ENCODE measurements at regions not wholly inside any gene's neighbourhood (a gene's known extent, or its start where the extent isn't known, plus 50 kb on each side); places are given as distances from the start of the nearest gene placed in this dataset.

- DNase-seq, result no peak
Observed at GRCh38 chr13:106755542-106755941, 187.6 kb upstream of the ARGLU1 start.

DNA sequence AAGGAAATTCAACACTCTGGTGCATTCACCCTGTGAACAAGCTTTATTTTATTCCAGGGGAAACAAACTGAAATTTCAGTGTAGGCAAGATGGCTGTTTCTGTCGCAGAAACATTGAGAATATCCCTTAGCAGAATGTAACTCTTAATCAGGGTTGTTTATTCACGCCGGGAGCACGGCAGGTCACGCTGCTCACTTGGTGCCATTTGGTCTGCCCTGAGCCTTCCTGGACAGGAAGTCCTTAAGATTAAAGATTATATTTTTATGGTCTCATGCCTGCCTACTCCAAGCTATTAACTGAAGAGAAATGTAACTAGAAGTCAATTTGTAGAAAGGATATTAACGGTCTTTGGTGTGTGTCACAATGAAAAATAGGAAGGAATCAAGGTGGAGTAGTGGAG is 185.3 kb upstream of the ARGLU1 start:
- DNase-seq, result no peak

- no peak for DNase-seq
Observed at GRCh38 chr13:106752584-106753170, 184.7 kb upstream of the ARGLU1 start.

DNA sequence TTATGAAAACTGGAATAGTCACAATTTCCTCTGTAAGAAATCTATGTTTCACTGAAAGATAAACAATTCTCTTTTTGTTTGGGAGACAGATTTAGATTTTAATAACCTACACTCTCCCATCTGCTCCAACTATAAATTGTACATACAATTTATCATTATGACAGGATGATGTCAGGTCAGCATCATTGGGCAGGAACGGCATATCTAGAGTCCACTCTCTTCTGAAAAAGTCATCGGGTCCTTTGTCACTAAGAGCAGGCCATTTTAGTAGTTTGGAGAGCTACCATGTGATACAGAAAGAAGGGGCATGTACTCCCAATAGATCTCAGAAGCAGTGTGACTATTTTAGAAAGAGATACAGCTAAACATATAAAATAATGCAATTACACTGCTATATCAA is 180.8 kb upstream of the ARGLU1 start:
- DNase-seq, result no peak

GRCh38 chr13:106744516-106744915 is 176.6 kb upstream of the ARGLU1 start:
- DNase-seq, result no peak

DNA sequence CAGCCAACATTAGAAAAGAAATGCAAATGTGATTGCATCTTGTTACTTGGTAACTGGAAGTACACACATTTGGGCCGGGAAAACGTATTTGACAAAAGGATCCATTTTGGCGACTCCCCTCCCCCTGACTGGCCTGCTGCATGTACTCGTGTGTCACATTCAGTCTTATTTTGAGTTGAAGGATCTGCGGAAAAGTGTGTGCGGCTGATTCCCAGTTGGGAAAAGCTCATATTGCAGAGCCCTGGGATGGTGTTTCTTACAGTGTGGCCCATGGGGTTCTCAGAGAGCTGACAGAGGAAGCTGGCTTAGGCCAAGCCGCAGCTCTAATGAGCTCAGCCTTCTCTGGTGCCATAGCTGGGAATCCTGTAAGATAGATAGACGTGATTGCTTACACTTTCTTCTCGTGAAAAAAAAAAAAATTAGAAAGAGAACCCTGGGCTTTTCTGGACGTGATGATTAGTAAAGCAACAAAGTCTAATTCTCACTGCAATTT is 170.3 kb upstream of the ARGLU1 start:
- no peak for DNase-seq

- DNase-seq, result no peak
Observed at GRCh38 chr13:106736941-106737340, 169.0 kb upstream of the ARGLU1 start.

DNA sequence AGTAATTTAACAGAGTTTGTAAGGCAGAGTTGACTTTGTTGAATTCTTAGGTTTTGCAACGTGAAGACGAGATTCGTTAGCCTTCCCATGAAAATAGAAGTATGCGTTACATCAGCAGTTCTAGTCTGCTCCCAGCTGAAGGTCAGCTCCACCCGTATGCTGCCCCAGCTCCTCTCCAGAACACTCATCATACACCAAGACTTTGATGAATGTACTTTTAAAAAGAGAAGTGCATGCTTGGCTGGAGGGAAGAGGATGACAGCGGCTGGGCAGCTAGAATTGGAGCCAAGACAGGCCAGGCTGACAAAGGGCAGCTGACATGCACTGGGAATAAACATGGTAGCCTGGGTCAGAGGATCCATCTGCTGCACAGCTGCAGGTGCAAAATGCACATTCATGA is 166.3 kb upstream of the ARGLU1 start:
- no peak for DNase-seq

- DNase-seq, result no peak
Observed at GRCh38 chr13:106723036-106723435, 155.1 kb upstream of the ARGLU1 start.

DNA sequence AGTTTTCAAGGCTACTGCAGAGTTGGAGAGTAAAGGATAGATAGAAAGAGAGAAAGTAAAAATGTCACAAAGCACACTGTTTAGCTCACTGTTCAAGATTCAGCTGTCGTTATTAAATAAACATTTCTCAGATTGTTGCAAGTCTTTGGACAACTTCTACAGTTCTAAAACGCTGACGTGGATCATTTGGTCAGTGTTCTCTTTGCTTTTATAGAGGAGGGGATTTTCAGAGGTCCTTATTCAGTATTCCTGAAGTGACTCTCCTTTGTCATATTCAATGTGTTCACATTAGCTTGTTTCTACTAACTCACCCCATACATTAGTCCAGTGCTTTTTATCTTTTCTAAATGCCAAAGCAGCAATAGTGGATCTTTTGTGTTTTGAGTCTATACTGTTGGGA is 154.7 kb upstream of the ARGLU1 start:
- DNase-seq, result no peak

DNA sequence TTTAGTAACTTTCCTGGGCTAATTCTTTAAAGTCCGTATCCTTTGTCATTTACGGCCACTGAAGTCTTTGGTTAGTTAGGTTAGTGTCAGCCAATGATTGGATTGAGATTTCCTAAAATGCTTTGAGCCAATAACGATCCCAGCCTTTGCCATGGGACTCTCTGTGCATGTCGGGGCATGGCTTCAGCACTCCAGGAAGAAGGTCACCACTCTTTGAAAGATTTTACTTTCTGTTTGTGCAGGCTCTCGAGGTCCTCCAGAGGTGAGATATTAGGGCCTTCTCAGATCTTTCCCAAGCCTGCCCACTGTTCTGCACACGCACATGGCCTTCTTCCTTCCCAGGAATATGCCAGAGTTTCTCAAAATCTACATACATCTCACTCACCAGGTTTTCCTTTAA is 153.7 kb upstream of the ARGLU1 start:
- DNase-seq, result no peak

DNA sequence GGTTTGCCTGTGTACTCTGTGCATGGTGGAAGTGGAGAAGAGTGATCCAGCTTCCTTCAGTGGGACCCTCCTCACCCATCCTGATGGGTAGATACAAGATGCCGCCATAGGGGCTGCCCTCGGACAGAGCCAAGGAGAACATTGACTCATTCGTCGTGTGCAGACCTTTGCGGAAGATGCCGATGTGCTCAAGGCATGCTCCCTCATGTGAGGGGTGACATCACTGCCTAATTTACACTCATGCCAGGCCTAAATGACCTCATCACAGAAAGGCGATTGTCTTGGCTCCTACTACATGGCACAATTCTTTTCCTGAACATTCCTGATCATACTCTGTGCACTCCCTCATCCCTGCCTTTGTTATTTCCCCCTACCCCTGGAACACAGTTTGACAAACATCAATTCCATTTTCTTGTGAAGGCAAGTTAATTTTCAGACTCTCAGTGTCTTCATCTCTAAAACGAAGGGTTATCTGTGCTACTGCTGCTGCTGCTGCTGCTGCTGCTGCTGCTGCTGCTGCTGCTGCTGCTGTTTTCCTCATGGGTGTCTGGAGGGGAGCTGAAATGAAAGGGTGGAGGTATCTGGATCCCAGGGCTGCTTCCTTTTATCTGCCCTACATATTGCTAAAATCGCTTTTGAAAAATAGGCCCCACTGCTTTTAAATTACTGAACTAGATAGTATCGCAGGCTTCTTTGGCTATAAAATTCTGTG is 146.5 kb upstream of the ARGLU1 start:
- DNase-seq, result no peak

DNA sequence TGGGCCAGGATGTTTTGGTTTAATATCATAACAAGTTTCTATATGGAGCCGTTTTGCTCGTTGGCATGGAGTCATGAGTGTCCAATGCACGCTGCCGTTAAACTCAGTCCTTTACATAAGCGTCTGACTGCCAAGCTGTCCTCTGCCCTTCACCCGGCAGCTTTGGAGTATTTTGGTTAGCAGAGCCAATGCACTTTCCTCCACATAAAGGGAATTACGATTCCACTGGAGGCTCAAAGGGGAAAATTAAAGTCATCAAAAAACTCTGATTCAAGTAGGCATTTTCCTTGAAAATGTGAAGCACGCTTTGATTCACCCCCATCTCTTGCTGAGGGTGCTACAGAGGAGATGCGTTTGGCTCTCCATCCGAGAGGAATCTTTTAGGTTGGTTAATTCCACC is 144.4 kb upstream of the ARGLU1 start:
- no peak for DNase-seq

- no peak for DNase-seq
Observed at GRCh38 chr13:106710266-106710665, 142.3 kb upstream of the ARGLU1 start.

GRCh38 chr13:106709522-106709921 is 141.6 kb upstream of the ARGLU1 start:
- no peak for DNase-seq

DNA sequence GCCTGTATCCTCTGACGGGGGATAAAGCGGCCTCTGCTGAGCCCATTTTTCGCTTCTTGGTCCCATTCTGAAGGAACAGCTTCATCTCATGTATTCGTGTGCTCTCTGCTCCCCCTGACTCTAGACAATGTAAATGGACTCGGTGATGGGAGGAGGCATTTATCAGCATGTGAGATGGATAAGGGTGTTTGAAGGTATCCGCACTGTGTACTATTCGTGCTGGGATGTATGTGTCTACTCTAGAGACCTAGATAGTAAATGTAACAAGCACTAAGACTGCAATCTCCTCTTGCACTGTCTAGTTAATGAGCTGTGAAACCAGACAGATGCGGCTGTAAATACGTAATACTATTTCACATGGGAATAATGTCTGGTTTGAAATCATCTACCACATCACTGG is 134.6 kb upstream of the ARGLU1 start:
- DNase-seq, result no peak

DNA sequence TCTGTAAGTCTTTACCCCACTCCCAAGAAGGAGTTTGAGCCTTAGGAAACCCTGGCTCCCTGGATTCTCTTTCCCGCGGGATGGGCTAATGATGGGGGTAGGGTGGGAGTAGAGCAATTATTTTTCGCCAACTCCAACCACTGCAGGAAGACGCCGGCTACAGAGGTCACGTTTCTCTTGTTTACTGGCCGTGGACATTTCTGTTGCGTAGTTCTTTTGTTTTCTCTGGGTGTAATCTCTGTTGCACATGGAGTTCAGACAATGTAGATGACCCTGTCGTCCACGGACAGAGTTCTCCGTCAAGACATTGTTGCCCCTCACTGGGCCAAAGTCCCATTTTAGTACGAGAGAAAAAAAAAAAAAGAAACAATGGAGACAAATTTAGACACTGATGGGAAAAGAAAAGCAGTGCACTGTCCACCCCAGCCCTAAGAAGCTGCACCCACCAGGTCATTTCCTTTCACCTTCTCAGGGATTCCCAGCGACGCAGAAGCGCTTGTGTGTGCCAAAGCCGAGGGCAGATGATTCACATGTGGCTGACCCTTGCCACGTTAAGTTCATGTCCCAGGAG is 133.9 kb upstream of the ARGLU1 start:
- DNase-seq, result no peak

- no peak for DNase-seq
Observed at GRCh38 chr13:106700439-106700838, 132.5 kb upstream of the ARGLU1 start.

DNA sequence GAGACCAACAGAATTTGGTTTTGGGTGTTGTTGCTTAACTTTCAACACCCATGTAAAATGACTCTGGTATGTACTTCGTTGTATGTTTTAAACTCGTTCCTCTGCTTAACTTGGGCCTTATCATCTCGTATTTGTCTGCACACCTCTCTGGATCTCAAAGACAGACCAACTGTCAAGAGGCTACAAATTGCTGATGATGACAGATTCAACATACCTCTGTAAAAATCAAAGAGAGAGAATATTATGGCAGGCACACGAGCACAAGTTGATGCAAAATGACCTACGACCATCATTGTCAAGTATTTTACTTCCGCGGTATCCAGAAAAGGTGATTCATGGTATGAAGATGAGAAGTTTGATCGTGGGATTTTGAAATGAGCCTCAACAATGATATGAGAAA is 132.1 kb upstream of the ARGLU1 start:
- no peak for DNase-seq

GRCh38 chr13:106699311-106699710 is 131.4 kb upstream of the ARGLU1 start:
- DNase-seq, result no peak

- no peak for DNase-seq
Observed at GRCh38 chr13:106696719-106697118, 128.8 kb upstream of the ARGLU1 start.

DNA sequence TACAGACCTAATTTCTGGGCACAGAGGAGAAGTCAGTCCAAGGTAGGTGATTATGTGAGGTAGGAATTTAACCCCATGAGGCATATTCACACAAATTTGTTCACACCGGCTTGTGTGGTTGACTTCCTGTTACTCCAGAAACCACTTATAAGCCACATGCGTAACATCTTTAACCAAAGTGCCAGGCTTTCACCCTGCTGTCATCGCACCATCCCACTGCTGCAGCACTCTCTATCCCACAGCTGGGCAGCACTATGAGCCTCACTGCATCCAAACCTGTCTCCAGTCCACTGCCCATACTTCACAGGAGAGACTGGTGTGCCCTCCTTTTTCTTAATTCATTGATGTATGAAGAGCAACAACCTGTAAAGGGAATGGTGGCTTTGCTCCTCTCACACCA is 128.2 kb upstream of the ARGLU1 start:
- DNase-seq, result no peak

DNA sequence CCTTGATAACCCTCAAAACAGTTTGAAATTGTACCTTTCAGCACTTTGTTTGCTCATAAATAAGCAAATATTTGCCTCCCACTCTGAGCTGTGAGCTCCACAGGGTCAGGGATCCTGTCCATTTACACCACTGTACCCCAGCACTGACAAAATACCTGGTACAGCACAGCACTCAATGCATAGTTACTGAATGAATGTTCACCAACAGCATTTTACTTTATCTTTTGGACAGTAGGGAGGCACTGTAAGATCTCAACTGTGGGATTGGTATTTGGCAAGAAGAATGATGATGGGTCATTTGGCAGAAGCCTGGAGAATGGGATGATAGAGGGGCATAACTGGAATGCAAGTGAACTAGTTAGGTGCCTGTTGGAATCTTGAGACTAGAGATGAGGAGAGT is 127.2 kb upstream of the ARGLU1 start:
- DNase-seq, result no peak

GRCh38 chr13:106691861-106692260 is 123.9 kb upstream of the ARGLU1 start:
- DNase-seq, result no peak

- no peak for DNase-seq
Observed at GRCh38 chr13:106691341-106691740, 123.4 kb upstream of the ARGLU1 start.
